ENCODE measurements at regions not wholly inside any gene's neighbourhood (a gene's known extent, or its start where the extent isn't known, plus 50 kb on each side); places are given as distances from the start of the nearest gene placed in this dataset.

DNA sequence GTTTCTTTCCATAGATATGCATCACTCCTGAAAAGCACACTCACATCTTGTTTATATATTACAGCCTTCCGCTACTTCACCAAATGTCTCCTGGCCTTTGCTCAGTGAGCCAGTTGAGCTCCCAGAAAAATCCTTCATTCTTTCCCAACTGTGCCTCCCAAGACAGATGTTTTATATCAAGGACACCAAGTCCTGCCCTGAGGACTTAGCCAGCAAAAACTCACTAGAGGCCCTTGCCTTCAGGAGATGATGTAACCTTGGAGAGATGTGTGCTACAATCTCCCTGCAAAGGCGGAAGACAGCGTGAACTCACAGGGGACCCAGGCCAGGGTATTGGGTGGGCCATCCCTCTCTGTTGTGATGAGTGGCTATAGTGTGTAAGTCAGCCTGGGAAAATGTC lies 86.1 kb upstream of the CTAGE1 start:
- DNase-seq = peak; percentile 64
- H3K36me3 ChIP-seq = no peaks in the 10 kb centered on the region
- intact Hi-C loops (cut with micrococcal nuclease) = loop anchor here (10.0 kb wide), 1 partner anchor 79 kb away; no protein-coding TSS in a partner anchor
- TF ChIP-seq, protein P1, sequence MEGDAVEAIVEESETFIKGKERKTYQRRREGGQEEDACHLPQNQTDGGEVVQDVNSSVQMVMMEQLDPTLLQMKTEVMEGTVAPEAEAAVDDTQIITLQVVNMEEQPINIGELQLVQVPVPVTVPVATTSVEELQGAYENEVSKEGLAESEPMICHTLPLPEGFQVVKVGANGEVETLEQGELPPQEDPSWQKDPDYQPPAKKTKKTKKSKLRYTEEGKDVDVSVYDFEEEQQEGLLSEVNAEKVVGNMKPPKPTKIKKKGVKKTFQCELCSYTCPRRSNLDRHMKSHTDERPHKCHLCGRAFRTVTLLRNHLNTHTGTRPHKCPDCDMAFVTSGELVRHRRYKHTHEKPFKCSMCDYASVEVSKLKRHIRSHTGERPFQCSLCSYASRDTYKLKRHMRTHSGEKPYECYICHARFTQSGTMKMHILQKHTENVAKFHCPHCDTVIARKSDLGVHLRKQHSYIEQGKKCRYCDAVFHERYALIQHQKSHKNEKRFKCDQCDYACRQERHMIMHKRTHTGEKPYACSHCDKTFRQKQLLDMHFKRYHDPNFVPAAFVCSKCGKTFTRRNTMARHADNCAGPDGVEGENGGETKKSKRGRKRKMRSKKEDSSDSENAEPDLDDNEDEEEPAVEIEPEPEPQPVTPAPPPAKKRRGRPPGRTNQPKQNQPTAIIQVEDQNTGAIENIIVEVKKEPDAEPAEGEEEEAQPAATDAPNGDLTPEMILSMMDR (IDR thresholded peaks at IDR 0.05; ENCODE audit: borderline replicate concordance) = no peak
- H3K4me3 ChIP-seq = no peak overlapping the region
- peak overlapping the region; percentile 68 for H3K27ac ChIP-seq (replicated peaks)
- no peaks in the 10 kb centered on the region for H3K27me3 ChIP-seq (ENCODE audit: low read depth)
- peaks cover 24% of the 10 kb centered on the region for H3K4me1 ChIP-seq
- no peaks in the 10 kb centered on the region for H3K9me3 ChIP-seq (replicated peaks)

DNA sequence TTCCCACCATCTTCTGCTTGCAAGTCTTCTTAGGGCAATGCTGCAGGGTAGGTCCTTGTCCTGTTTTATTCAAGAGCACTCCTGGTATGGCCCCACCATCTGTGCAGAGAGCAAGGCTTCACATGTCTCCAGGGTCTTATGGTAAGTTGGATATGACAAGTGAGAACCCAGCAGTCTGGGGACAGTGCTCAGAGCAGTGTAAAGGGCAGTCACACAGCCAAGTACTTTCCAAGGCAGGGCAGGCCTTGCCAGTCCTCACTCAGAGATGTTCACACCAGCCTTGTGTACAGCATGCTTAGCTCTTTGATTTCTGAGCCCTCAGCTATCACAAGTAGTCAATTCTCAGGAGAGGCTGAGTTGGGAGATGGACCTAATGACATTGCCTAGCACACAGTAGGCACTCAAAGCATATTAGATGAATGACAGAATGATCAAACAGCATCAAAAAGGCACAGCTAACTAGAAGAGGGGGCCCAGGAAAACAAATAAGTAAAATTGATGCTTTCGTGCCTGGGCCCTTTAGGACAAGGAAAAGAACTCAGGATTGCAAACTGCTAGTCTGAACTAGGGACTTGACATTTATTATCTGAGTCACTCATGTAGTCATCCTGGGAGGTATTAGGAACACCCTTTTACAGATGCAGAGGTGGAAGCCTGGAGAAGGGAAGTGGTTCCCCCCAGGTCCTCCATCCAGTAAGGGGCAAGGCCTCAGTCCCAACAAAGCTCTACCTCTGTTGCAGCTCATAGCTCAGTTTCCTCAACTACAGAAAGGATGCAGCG lies 86.7 kb upstream of the CTAGE1 start:
- DNase-seq = no peak
- intact Hi-C loops (cut with micrococcal nuclease) = loop anchor here (10.0 kb wide), 1 partner anchor 80 kb away; no protein-coding TSS in a partner anchor
- TF ChIP-seq, protein P1 (IDR thresholded peaks at IDR 0.05; ENCODE audit: borderline replicate concordance) = no peak
- Histone ChIP-seq H3K4me1 (peaks cover 24% of the 10 kb centered on the region), H3K36me3 (no peaks in the 10 kb centered on the region), H3K27me3 (ENCODE audit: low read depth) (no peaks in the 10 kb centered on the region), H3K9me3 (replicated peaks) (no peaks in the 10 kb centered on the region), H3K4me3 (no peak overlapping the region), H3K27ac (replicated peaks) (peak overlapping the region; percentile 68)

DNA sequence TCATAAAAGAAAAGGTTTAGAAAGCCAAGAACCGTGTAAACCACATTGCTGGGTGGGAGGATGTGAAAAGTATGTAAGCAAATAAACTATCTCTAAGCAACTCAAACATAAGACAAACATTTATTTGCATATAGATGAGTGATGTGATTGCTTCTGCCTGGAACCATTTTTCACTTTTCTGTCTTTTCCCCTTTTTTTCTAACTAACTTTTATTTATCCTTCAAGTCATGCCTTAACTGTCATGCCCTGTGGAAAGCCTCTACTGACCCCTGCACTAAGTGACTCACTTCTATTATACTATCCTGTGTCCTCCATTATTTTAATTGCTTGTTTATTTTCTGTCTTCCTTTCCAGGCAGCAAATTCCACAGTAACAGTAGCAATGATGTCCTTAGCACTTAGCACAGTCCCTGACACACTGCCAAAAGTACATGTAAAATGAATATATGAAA lies 87.5 kb upstream of the CTAGE1 start:
- intact Hi-C loops (cut with micrococcal nuclease) = loop anchor here (10.0 kb wide), 1 partner anchor 80 kb away; no protein-coding TSS in a partner anchor
- TF ChIP-seq, protein P1 (IDR thresholded peaks at IDR 0.05; ENCODE audit: borderline replicate concordance) = no peak
- H3K4me1 ChIP-seq = peaks cover 24% of the 10 kb centered on the region
- H3K27ac ChIP-seq (replicated peaks) = peak overlapping the region; percentile 68
- no peak for DNase-seq
- no peaks in the 10 kb centered on the region for H3K9me3 ChIP-seq (replicated peaks)
- no peak overlapping the region for H3K4me3 ChIP-seq
- no peaks in the 10 kb centered on the region for H3K36me3 ChIP-seq
- H3K27me3 ChIP-seq (ENCODE audit: low read depth) = no peaks in the 10 kb centered on the region

DNA sequence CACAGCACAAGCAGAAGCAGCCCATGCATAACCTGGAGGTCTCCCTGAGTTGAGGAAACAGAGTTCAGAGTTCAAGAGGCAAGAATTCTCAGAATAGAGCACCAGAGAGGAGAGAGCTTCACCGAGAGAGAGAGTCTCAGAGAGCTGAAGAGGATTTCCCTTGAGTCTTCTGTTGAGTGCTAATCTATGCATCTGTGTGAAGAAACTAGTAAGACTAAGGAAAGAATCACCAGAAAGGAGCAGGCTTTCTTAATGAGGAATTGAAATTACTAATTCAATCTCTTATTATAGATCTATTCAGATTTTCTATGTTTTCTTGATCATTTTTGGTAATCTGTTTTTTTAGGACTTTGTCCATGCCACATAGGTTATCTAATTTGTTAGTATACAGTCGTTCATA lies 89.3 kb upstream of the CTAGE1 start:
- no peak overlapping the region for H3K27ac ChIP-seq (replicated peaks)
- no peaks in the 10 kb centered on the region for H3K9me3 ChIP-seq (replicated peaks)
- H3K4me3 ChIP-seq = no peak overlapping the region
- peaks cover 24% of the 10 kb centered on the region for H3K4me1 ChIP-seq
- intact Hi-C loops (cut with micrococcal nuclease) = loop anchor here (10.0 kb wide), 1 partner anchor 82 kb away; no protein-coding TSS in a partner anchor
- no peak for DNase-seq
- no peaks in the 10 kb centered on the region for H3K27me3 ChIP-seq (ENCODE audit: low read depth)
- TF ChIP-seq, protein P1 (IDR thresholded peaks at IDR 0.05; ENCODE audit: borderline replicate concordance) = no peak
- H3K36me3 ChIP-seq = no peaks in the 10 kb centered on the region

DNA sequence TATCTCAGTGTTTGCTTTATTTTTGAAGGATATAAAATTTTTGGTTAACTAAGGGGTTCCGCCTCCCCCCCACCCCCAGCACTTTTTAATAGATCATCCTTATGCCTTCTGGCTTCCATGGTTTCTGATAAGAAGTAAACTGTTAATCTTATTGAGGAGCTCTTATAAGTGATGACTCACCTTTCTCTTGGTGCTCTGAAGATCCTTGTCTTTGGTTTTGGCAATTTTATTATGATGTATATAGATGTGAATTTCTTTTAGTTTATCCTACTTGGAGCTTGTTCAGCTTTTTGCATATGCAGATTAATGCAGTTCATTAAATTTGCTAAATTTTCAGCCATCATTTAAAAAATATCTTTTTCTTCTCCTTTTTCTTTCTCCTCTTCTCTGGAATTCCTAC lies 91.7 kb upstream of the CTAGE1 start:
- H3K4me3 ChIP-seq = no peak overlapping the region
- no peak for DNase-seq
- H3K36me3 ChIP-seq = no peaks in the 10 kb centered on the region
- TF ChIP-seq, protein P1 (IDR thresholded peaks at IDR 0.05; ENCODE audit: borderline replicate concordance) = no peak
- intact Hi-C loops (cut with micrococcal nuclease) = loop anchor here (10.0 kb wide), 1 partner anchor 85 kb away; no protein-coding TSS in a partner anchor
- no peaks in the 10 kb centered on the region for H3K9me3 ChIP-seq (replicated peaks)
- H3K27ac ChIP-seq (replicated peaks) = no peak overlapping the region
- H3K27me3 ChIP-seq (ENCODE audit: low read depth) = no peaks in the 10 kb centered on the region
- peaks cover 10% of the 10 kb centered on the region for H3K4me1 ChIP-seq
